C4-2B (cell line): ENCODE measurements at regions not wholly inside any gene's neighbourhood (a gene's known extent, or its start where the extent isn't known, plus 50 kb on each side); places are given as distances from the start of the nearest gene placed in this dataset.

Experiments
- H3K27ac ChIP-seq: fragments of 450-650 bp; 2 replicates; pipeline ENCODE4 v1.5.1; 2017
- CTCF ChIP-seq: fragments of 450-650 bp; conservative IDR thresholded peaks from 2 replicates; pipeline ENCODE4 v1.5.1; 2017; ENCODE audit warnings: mild to moderate bottlenecking
- ZFX ChIP-seq: fragments of 450-650 bp; IDR thresholded peaks from 2 replicates; pipeline ENCODE4 v1.6.1; 2017

- TF ChIP-seq CTCF = no peak
- TF ChIP-seq ZFX = no peak
- H3K27ac ChIP-seq = no peak overlapping the region
Measured at GRCh38 chr12:89976866-89977265, 268.2 kb upstream of the ATP2B1 start.

- no peak for TF ChIP-seq CTCF
- TF ChIP-seq ZFX = no peak
- no peak overlapping the region for H3K27ac ChIP-seq
Measured at GRCh38 chr12:89975574-89975973, 266.9 kb upstream of the ATP2B1 start.

GRCh38 chr12:89971880-89972279 is 263.2 kb upstream of the ATP2B1 start:
- TF ChIP-seq CTCF (no peak), ZFX (no peak)
- no peak overlapping the region for H3K27ac ChIP-seq

- no peak for TF ChIP-seq CTCF
- TF ChIP-seq ZFX = no peak
- H3K27ac ChIP-seq = no peak overlapping the region
Measured at GRCh38 chr12:89970722-89971121, 262.1 kb upstream of the ATP2B1 start.

- no peak overlapping the region for H3K27ac ChIP-seq
- TF ChIP-seq CTCF (no peak), ZFX (no peak)
Measured at GRCh38 chr12:89969093-89969492, 260.5 kb upstream of the ATP2B1 start.

GRCh38 chr12:89968151-89968700 is 259.6 kb upstream of the ATP2B1 start:
- H3K27ac ChIP-seq = peak overlapping the region; percentile 37; the same call in 1 of the 2 replicates
- TF ChIP-seq CTCF (no peak), ZFX (no peak)

- TF ChIP-seq ZFX (no peak), CTCF (no peak)
- H3K27ac ChIP-seq = no peak overlapping the region
Measured at GRCh38 chr12:89966495-89967240, 258.0 kb upstream of the ATP2B1 start.
